ENCODE measurements at regions not wholly inside any gene's neighbourhood (a gene's known extent, or its start where the extent isn't known, plus 50 kb on each side); places are given as distances from the start of the nearest gene placed in this dataset.
A peak's percentile ranks its signal among the peaks of the same experiment; 100 is the strongest.

- H3K9me3 Mint-ChIP-seq (ENCODE audit: low read depth), result no peaks in the 10 kb centered on the region
- TF ChIP-seq, protein P1, sequence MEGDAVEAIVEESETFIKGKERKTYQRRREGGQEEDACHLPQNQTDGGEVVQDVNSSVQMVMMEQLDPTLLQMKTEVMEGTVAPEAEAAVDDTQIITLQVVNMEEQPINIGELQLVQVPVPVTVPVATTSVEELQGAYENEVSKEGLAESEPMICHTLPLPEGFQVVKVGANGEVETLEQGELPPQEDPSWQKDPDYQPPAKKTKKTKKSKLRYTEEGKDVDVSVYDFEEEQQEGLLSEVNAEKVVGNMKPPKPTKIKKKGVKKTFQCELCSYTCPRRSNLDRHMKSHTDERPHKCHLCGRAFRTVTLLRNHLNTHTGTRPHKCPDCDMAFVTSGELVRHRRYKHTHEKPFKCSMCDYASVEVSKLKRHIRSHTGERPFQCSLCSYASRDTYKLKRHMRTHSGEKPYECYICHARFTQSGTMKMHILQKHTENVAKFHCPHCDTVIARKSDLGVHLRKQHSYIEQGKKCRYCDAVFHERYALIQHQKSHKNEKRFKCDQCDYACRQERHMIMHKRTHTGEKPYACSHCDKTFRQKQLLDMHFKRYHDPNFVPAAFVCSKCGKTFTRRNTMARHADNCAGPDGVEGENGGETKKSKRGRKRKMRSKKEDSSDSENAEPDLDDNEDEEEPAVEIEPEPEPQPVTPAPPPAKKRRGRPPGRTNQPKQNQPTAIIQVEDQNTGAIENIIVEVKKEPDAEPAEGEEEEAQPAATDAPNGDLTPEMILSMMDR (IDR thresholded peaks at IDR 0.05), result no peak
- H3K36me3 Mint-ChIP-seq (ENCODE audit: low read depth), result peaks cover 1% of the 10 kb centered on the region
- H3K27me3 Mint-ChIP-seq (ENCODE audit: low read depth), result no peaks in the 10 kb centered on the region
- DNase-seq (ENCODE audit: low spot score), result no peak
- no peak overlapping the region for H3K27ac Mint-ChIP-seq (ENCODE audit: unreplicated experiment)
- no peak overlapping the region for H3K4me3 Mint-ChIP-seq (ENCODE audit: unreplicated experiment)
- H3K4me1 Mint-ChIP-seq (ENCODE audit: low read depth), result peaks cover 51% of the 10 kb centered on the region
Observed at GRCh38 chr5:102624405-102624804, 125.6 kb upstream of the SLCO6A1 start.

GRCh38 chr5:102625468-102625867 is 126.7 kb upstream of the SLCO6A1 start:
- Mint-ChIP-seq H3K36me3 (ENCODE audit: low read depth) (no peaks in the 10 kb centered on the region), H3K27ac (ENCODE audit: unreplicated experiment) (no peak overlapping the region), H3K4me3 (ENCODE audit: unreplicated experiment) (no peak overlapping the region), H3K27me3 (ENCODE audit: low read depth) (no peaks in the 10 kb centered on the region), H3K4me1 (ENCODE audit: low read depth) (peaks cover 51% of the 10 kb centered on the region), H3K9me3 (ENCODE audit: low read depth) (no peaks in the 10 kb centered on the region)
- TF ChIP-seq, protein P1 (IDR thresholded peaks at IDR 0.05), result no peak
- DNase-seq (ENCODE audit: low spot score), result no peak

DNA sequence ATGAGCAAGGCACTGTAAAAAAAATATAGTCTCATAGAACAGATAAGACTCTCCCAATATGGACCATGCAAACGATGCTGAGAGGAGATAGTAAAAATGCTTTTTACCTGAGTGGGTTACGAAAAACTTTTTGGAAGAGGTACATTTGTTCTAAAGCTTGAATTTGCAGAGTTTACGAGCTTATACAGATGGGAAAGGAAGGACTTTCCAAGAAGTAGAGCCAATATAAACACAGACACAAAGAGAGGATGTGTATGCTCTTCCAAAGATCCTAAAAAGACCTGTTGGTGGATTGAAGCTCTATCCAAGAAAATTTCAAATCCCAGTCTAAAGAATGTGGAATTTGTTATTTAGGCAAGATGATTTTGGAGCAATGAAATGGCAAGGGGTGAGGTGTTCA is 127.1 kb upstream of the SLCO6A1 start:
- Mint-ChIP-seq H3K27me3 (ENCODE audit: low read depth) (no peaks in the 10 kb centered on the region), H3K4me3 (ENCODE audit: unreplicated experiment) (no peak overlapping the region), H3K4me1 (ENCODE audit: low read depth) (peaks cover 51% of the 10 kb centered on the region), H3K36me3 (ENCODE audit: low read depth) (peaks cover 2% of the 10 kb centered on the region), H3K9me3 (ENCODE audit: low read depth) (peaks cover 1% of the 10 kb centered on the region), H3K27ac (ENCODE audit: unreplicated experiment) (no peak overlapping the region)
- no peak for DNase-seq (ENCODE audit: low spot score)
- TF ChIP-seq, protein P1 (IDR thresholded peaks at IDR 0.05), result no peak

DNA sequence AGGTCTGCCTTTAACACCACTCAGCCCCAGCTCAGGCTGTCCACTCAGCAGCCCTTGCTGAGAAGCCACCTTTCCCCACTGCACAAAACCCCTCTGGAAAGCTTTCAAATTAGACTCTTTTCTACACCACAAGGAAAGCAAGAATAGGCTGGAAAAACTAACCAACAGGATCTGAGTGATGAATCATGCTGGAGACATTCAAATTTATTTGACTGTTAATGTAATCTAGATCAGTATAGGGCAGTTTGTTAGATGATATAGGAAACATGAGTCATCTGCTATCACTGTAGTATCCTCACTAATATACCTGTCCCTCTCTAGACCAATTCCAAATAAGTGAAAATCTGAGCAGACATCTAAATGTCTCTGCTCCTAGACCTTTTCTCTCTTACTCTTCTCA is 127.8 kb upstream of the PAM start:
- peak overlapping the region; percentile 58 for H3K27ac Mint-ChIP-seq (ENCODE audit: unreplicated experiment)
- TF ChIP-seq, protein P1 (IDR thresholded peaks at IDR 0.05), result no peak
- H3K4me3 Mint-ChIP-seq (ENCODE audit: unreplicated experiment), result no peak overlapping the region
- H3K36me3 Mint-ChIP-seq (ENCODE audit: low read depth), result peaks cover 9% of the 10 kb centered on the region
- no peaks in the 10 kb centered on the region for H3K27me3 Mint-ChIP-seq (ENCODE audit: low read depth)
- DNase-seq (ENCODE audit: low spot score), result no peak
- H3K9me3 Mint-ChIP-seq (ENCODE audit: low read depth), result peaks cover 10% of the 10 kb centered on the region
- peaks cover 51% of the 10 kb centered on the region for H3K4me1 Mint-ChIP-seq (ENCODE audit: low read depth)

DNA sequence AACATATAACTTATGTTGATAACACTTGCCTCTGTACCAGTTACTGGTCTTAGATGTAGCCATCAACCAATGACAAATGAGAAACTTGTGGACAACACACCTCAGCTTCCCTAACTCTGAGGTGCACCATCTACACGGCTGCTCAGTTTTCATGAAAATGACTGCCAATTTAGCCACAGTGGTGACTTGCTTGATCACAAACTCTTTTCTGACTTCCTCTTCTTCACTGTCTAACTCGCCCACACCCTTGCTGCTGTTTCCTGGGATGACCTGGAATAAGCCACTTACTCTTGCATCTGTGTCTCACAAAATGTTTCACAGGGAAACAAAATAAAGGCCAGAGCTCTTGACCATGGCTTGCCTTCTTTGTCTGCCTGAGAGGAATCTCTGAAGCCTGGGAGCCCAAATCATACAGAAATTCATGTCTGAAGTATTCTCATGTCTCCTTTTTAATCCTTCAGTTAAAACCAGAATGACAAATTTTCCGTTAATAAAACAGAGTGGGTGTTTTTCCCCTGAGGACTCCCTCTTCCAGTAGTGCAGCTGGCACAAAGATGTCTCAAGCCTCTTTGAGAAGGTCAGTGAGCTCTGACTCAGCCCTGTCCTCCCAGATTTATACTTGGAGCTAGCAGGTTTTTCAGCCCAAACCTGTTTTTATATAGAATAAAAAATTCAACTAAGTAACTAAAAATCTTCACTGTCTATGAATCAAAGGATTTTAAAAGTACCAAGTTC is 126.5 kb upstream of the PAM start:
- no peaks in the 10 kb centered on the region for H3K27me3 Mint-ChIP-seq (ENCODE audit: low read depth)
- H3K4me3 Mint-ChIP-seq (ENCODE audit: unreplicated experiment), result no peak overlapping the region
- peaks cover 51% of the 10 kb centered on the region for H3K4me1 Mint-ChIP-seq (ENCODE audit: low read depth)
- TF ChIP-seq, protein P1 (IDR thresholded peaks at IDR 0.05), result no peak
- peak overlapping the region; percentile 93 for H3K27ac Mint-ChIP-seq (ENCODE audit: unreplicated experiment)
- peaks cover 16% of the 10 kb centered on the region for H3K9me3 Mint-ChIP-seq (ENCODE audit: low read depth)
- no peak for DNase-seq (ENCODE audit: low spot score)
- H3K36me3 Mint-ChIP-seq (ENCODE audit: low read depth), result peaks cover 13% of the 10 kb centered on the region
